ENCODE measurements at regions not wholly inside any gene's neighbourhood (a gene's known extent, or its start where the extent isn't known, plus 50 kb on each side); places are given as distances from the start of the nearest gene placed in this dataset.

DNA sequence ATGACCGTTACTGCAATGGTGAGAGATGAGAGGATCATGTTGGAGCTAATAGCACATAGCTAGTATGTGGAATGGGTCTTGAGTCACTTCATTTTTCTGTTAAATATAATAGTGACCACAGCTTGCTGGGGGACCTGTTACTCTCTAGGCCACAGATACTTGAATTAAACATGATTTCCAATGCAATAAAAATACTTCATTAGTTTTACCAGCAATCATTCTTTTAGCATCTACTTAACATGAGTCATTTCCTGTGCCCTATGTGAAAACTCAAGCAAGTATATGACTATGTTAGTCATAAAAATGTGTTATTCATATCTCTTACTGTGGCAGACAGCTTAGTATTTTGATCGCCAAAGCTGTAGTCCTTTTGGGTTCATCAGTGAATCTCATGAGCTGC lies 798.8 kb downstream of the SLC16A7 start:
- peaks cover 14% of the 10 kb centered on the region for H3K4me1 ChIP-seq (ENCODE audit: insufficient read depth, poor library complexity, severe bottlenecking)
- no peaks in the 10 kb centered on the region for H3K9me3 ChIP-seq (ENCODE audit: severe bottlenecking)
- no peak for DNase-seq (ENCODE audit: low spot score)
- no peak overlapping the region for H3K4me3 ChIP-seq (ENCODE audit: severe bottlenecking)
- TF ChIP-seq, protein P1, sequence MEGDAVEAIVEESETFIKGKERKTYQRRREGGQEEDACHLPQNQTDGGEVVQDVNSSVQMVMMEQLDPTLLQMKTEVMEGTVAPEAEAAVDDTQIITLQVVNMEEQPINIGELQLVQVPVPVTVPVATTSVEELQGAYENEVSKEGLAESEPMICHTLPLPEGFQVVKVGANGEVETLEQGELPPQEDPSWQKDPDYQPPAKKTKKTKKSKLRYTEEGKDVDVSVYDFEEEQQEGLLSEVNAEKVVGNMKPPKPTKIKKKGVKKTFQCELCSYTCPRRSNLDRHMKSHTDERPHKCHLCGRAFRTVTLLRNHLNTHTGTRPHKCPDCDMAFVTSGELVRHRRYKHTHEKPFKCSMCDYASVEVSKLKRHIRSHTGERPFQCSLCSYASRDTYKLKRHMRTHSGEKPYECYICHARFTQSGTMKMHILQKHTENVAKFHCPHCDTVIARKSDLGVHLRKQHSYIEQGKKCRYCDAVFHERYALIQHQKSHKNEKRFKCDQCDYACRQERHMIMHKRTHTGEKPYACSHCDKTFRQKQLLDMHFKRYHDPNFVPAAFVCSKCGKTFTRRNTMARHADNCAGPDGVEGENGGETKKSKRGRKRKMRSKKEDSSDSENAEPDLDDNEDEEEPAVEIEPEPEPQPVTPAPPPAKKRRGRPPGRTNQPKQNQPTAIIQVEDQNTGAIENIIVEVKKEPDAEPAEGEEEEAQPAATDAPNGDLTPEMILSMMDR (IDR thresholded peaks at IDR 0.05; ENCODE audit: poor library complexity, severe bottlenecking) = no peak
- peak; percentile 99 for ATAC-seq (ENCODE audit: low read depth)
- H3K27me3 ChIP-seq (ENCODE audit: insufficient read depth, poor library complexity, severe bottlenecking) = no peaks in the 10 kb centered on the region
- peak overlapping the region; percentile 62 for H3K27ac ChIP-seq (ENCODE audit: poor library complexity, severe bottlenecking)
- no peaks in the 10 kb centered on the region for H3K36me3 ChIP-seq (ENCODE audit: low read depth)

DNA sequence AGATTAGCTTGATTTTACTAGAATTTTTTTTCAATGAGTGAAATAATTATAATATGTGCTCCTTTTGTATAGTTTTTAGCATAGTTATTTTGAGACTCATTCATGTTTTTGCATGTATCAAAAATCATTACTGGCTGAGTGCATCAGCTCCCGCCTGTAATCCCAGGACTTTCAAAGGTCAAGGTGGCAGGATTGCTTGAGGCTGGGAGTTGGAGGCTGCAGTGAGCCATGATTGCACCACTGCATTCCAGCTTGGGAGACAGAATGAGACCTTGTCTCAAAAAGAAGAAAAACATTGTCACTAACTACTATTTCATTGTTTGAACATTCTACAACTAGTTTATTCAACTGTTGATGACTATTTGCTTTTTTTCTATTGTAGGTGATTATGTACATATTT lies 802.7 kb downstream of the SLC16A7 start:
- DNase-seq (ENCODE audit: low spot score) = no peak

DNA sequence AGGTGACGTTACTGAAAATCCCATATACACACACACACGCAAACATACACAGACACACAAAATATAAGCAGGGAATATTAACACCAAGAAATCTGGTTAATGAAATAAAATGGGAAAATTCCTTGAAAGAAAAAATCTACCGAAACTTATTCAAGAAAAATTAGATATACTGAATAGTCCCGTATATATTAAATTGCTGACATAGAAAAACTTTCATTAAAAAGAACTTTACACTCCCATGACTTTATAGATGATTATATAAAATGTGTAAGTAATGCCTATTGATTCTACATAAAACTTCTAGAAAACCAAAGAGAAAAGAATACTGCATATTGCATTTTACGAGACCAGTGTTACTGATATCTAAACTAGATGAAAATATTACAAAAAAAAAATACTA lies 803.2 kb downstream of the SLC16A7 start:
- Histone ChIP-seq H3K36me3 (ENCODE audit: low read depth) (no peaks in the 10 kb centered on the region), H3K27me3 (ENCODE audit: insufficient read depth, poor library complexity, severe bottlenecking) (no peaks in the 10 kb centered on the region), H3K27ac (ENCODE audit: poor library complexity, severe bottlenecking) (no peak overlapping the region), H3K4me1 (ENCODE audit: insufficient read depth, poor library complexity, severe bottlenecking) (peaks cover 12% of the 10 kb centered on the region), H3K4me3 (ENCODE audit: severe bottlenecking) (no peak overlapping the region), H3K9me3 (ENCODE audit: severe bottlenecking) (no peaks in the 10 kb centered on the region)
- ATAC-seq (ENCODE audit: low read depth) (no peak), DNase-seq (ENCODE audit: low spot score) (no peak)
- TF ChIP-seq, protein P1 (IDR thresholded peaks at IDR 0.05; ENCODE audit: poor library complexity, severe bottlenecking) = no peak

More for the DNA sequence above, 802.7 kb downstream of the SLC16A7 start:
- Histone ChIP-seq H3K9me3 (ENCODE audit: severe bottlenecking) (no peaks in the 10 kb centered on the region), H3K4me3 (ENCODE audit: severe bottlenecking) (no peak overlapping the region), H3K27me3 (ENCODE audit: insufficient read depth, poor library complexity, severe bottlenecking) (no peaks in the 10 kb centered on the region), H3K4me1 (ENCODE audit: insufficient read depth, poor library complexity, severe bottlenecking) (peaks cover 14% of the 10 kb centered on the region), H3K36me3 (ENCODE audit: low read depth) (no peaks in the 10 kb centered on the region), H3K27ac (ENCODE audit: poor library complexity, severe bottlenecking) (no peak overlapping the region)
- TF ChIP-seq, protein P1 (IDR thresholded peaks at IDR 0.05; ENCODE audit: poor library complexity, severe bottlenecking) = no peak
- ATAC-seq (ENCODE audit: low read depth) = no peak

DNA sequence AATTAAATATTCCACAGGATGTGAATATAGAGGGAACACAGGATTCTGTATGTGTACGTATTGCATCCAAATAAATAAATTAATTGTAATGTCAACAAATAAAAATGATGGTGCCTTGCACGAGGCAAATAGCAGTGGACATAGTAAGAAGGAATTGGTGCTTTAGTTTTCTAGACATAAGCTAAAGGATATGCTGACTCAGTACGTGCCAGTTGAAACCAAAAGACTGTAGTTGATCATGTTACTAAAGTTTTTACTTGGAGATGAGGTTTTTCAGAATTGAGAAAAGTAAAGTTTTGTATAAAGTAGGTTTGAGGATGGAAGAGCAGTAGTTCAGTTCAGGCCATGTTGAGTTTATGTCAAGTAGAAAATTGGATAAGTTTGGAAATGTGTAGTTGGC lies 807.2 kb downstream of the SLC16A7 start:
- no peak overlapping the region for H3K4me3 ChIP-seq (ENCODE audit: severe bottlenecking)
- TF ChIP-seq, protein P1 (IDR thresholded peaks at IDR 0.05; ENCODE audit: poor library complexity, severe bottlenecking) = no peak
- DNase-seq (ENCODE audit: low spot score) (no peak), ATAC-seq (ENCODE audit: low read depth) (no peak)
- no peaks in the 10 kb centered on the region for H3K36me3 ChIP-seq (ENCODE audit: low read depth)
- H3K4me1 ChIP-seq (ENCODE audit: insufficient read depth, poor library complexity, severe bottlenecking) = no peaks in the 10 kb centered on the region
- no peaks in the 10 kb centered on the region for H3K27me3 ChIP-seq (ENCODE audit: insufficient read depth, poor library complexity, severe bottlenecking)
- no peaks in the 10 kb centered on the region for H3K9me3 ChIP-seq (ENCODE audit: severe bottlenecking)
- H3K27ac ChIP-seq (ENCODE audit: poor library complexity, severe bottlenecking) = no peak overlapping the region

DNA sequence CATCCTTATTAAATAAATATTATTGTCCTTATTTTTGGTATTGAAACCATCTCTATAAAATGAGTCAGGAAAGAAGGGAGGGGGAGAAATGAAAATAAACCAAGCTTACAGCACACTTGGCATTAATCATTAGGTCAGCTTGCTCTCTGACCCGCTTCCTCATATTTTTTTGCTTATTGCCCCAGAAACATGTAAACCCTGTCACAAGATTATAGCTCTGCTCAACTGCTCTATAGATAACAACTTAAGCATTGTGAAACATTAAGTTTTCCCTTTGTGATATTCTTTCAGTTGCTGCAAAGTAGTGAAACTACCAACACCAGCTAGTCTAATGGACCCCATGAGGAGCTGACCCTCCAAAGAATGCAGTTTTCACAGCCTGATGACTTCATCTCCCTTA lies 819.5 kb downstream of the SLC16A7 start:
- Histone ChIP-seq H3K27ac (ENCODE audit: poor library complexity, severe bottlenecking) (no peak overlapping the region), H3K4me1 (ENCODE audit: insufficient read depth, poor library complexity, severe bottlenecking) (no peaks in the 10 kb centered on the region), H3K36me3 (ENCODE audit: low read depth) (no peaks in the 10 kb centered on the region), H3K9me3 (ENCODE audit: severe bottlenecking) (peaks cover 4% of the 10 kb centered on the region), H3K27me3 (ENCODE audit: insufficient read depth, poor library complexity, severe bottlenecking) (no peaks in the 10 kb centered on the region), H3K4me3 (ENCODE audit: severe bottlenecking) (no peak overlapping the region)
- no peak for DNase-seq (ENCODE audit: low spot score)
- no peak for ATAC-seq (ENCODE audit: low read depth)
- TF ChIP-seq, protein P1 (IDR thresholded peaks at IDR 0.05; ENCODE audit: poor library complexity, severe bottlenecking) = no peak

Measured in RWPE2 (cell line).